Heart left ventricle (tissue), 13 donors: ENCODE measurements at regions not wholly inside any gene's neighbourhood (a gene's known extent, or its start where the extent isn't known, plus 50 kb on each side); places are given as distances from the start of the nearest gene placed in this dataset.
"Not testable (repeated sequence)": the region's sequence is repeated elsewhere in the genome, so short reads cannot be mapped to it uniquely, and the experiment has no call there.

ENCODE experiments used
- POLR2A ChIP-seq, 2 donors: fragments of 450-650 bp; IDR thresholded peaks; one replicate each; pipeline ENCODE4 v1.6.1; 2017; ENCODE audit warnings: antibody characterized with exemption in 2 of 2, mild to moderate bottlenecking in 2 of 2, moderate library complexity in 2 of 2
- TF ChIP-seq, protein P1 (sequence below), 12 donors: fragments of 200-600 bp; sonication (generic) in 4 of 12; IDR thresholded peaks; one replicate each; pipeline versions ENCODE4 v1.5.0 to v1.8.0; 2018 to 2022; ENCODE audit warnings: antibody characterized with exemption in 12 of 12, mild to moderate bottlenecking in 5 of 12
- donor health status: ischemic (EF 13 %, LVEDD 7.1; RV severe dilation, severe dysfunction).
- donor health status: DM: no; HTN: yes; CAD: no.
- donor health status: DM: no; HTN: no; CAD: no.
- donor health status: ischemic (EF 25% LVEDD 6.9; RV normal size, moderate dysfunction).
- donor health status: ischemic (EF 25% LVEDD 5.7; RV mildly dilated, moderate dysfunction).
- donor health status: ischemic (EF 35%, LVEDD 5.7; RV mildly dilated, moderate dysfunction).
- donor health status: nonischemic (EF 11% LVEDD 7.7; RV severe dilation, severe dysfunction).
- donor health status: DM: yes; HTN: yes; CAD: no.
- donor health status: PGD.
- donor health status: ischemic (EF 29% LVEDD 5.4; RV normal size, mild dysfunction).
- donor health status: nonischemic (EF 23%, LVEDD 6.1; RV moderate dilation, normal function).

DNA sequence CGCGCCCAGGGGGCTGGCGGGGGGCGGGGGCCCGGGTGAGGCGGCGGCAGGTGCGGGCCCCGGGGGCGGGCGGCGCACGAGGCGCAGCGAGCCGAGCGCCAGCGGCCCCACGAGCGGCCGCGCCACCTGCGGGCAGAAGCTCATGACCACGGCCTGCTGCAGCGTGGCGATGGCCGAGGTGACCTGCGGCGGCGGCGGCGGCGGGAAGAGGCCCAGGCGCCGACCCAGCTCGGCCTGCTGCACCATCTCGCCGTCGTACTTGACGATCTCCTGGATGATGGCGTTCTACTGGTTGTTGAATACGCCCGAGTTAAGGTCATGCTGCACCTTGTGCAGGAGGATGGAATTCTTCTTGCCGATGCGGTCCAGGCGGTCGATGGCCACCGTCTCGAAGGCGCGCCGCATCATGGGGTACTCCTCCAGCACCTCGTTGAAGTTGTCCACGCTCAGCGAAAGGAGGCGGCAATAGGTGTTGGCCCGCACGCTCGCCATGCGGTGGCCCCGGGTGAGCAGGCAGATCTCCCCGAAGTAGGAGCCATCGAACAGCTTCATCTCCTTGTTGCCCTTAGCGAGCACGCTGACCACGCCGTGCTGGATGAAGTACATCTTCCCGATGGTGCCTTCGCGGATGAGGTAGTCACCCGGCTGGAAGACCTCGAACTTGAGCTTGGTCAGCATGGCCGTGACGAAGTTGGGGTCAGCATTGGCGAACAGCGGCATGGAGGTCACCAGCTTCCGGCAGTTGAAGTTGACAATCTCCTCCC lies 89.5 kb downstream of the GOLGA8K start:
- not testable (repeated sequence) for TF ChIP-seq POLR2A (IDR thresholded peaks at IDR 0.05)
- TF ChIP-seq, protein P1, sequence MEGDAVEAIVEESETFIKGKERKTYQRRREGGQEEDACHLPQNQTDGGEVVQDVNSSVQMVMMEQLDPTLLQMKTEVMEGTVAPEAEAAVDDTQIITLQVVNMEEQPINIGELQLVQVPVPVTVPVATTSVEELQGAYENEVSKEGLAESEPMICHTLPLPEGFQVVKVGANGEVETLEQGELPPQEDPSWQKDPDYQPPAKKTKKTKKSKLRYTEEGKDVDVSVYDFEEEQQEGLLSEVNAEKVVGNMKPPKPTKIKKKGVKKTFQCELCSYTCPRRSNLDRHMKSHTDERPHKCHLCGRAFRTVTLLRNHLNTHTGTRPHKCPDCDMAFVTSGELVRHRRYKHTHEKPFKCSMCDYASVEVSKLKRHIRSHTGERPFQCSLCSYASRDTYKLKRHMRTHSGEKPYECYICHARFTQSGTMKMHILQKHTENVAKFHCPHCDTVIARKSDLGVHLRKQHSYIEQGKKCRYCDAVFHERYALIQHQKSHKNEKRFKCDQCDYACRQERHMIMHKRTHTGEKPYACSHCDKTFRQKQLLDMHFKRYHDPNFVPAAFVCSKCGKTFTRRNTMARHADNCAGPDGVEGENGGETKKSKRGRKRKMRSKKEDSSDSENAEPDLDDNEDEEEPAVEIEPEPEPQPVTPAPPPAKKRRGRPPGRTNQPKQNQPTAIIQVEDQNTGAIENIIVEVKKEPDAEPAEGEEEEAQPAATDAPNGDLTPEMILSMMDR (IDR thresholded peaks at IDR 0.05), result not testable (repeated sequence)
